Activated naive CD4-positive, alpha-beta T cell treated with anti-CD3 and anti-CD28 coated beads, Interleukin-2, amount 50 U/mL, for 24 hours (primary cell): ENCODE measurements at regions not wholly inside any gene's neighbourhood (a gene's known extent, or its start where the extent isn't known, plus 50 kb on each side); places are given as distances from the start of the nearest gene placed in this dataset.

Experiments
- H3K27ac Mint-ChIP-seq: one replicate; pipeline ENCODE4 v1.8.0; 2021; ENCODE audit warnings: mild to moderate bottlenecking, mixed read lengths
- H3K27me3 Mint-ChIP-seq: one replicate; pipeline ENCODE4 v1.8.0; 2021; ENCODE audit warnings: mixed read lengths
- H3K36me3 Mint-ChIP-seq: one replicate; pipeline ENCODE4 v1.8.0; 2021; ENCODE audit warnings: mixed read lengths
- H3K4me1 Mint-ChIP-seq: one replicate; pipeline ENCODE4 v1.8.0; 2021; ENCODE audit warnings: mixed read lengths
- H3K4me3 Mint-ChIP-seq: one replicate; pipeline ENCODE4 v1.8.0; 2021; ENCODE audit warnings: mild to moderate bottlenecking, mixed read lengths
- H3K9me3 Mint-ChIP-seq: one replicate; pipeline ENCODE4 v1.8.0; 2021; ENCODE audit warnings: mixed read lengths

DNA sequence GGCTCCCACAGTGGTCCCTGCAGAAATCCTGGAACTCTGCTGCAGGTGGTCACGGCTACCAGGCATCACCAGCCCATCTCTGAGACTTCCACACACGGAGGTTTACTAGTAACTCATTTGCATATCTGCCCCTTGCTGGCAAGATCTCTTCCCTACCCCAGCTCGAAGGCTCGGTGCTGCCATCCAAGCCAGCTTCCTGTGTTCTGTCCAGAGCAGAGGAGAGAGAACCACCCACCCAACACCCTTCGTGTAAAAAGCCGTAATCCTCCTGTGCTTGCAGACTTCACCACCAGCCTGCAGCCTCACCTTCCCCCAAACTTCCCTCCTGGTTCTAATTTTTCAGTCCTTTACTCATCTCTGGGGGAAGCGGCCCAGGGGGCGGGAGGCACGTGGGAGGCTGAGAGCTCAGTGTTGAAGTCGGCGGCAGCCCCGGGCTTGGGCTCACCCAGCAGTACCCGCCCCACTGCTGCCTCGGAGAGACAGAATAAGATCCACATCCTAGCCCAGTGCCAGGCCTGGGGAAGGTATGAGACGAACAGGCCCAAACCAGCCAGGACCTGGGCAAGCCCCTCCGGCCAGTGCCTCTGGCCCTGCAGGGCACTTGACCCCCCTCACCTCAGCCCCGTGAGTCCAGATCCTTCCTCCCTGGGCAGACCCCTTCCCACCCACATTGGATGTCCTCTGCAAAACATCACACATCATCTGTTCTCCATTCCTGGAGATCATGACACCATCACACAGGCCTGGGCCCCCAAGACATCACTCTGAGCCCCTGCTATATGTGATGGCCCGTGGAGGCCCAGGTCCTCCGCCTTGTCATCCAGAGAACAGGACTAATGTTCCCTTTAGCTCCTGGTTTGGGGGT, 145.8 kb upstream of the ID2 start:
- Mint-ChIP-seq H3K27ac (peak overlapping the region; percentile 44), H3K27me3 (no peaks in the 10 kb centered on the region), H3K36me3 (peaks cover 4% of the 10 kb centered on the region), H3K4me3 (no peak overlapping the region), H3K9me3 (no peaks in the 10 kb centered on the region), H3K4me1 (peaks cover 16% of the 10 kb centered on the region)

DNA sequence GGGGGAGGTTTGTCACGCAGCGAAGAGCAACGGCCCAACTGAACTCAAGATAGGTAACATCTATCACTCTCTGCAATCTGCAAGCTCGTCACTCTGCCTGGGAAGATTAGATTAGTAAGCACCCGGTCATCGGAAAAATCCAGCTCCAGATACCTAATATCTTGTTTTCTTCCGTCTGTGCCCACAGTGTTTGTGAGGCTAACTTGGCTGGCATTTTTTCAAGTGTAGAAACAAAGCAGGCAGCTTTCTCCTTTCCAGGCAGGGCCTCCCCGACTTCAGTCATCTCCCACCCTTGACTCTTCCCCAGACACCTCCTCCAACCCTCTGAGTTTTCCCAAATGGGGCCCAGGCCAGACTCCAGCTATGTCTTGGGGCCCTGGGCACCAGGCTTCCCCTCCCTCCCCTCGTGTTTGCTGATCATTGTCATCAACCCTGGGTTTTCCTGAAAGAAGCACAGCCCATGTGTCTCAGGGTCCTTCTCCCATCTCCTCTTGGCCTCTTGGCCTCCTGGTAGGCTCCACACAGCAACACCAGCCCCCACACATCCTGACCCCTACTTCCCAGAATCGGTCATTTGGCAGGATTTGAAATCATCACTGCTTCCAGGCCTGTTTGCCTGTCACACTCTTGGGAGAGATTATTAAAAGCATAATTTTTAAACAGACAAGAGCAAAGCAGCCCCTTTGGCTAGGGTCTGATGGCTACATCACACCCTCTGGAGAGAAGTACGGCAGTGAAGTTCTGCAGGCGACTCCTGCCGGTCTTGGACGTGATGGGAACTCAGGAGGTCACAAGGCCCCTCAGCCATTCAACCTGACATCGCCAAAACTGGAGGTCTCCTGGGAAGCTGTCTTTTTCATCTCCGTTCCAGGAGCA, 144.9 kb upstream of the ID2 start:
- H3K9me3 Mint-ChIP-seq: no peaks in the 10 kb centered on the region
- H3K27ac Mint-ChIP-seq: peak overlapping the region; percentile 53
- no peaks in the 10 kb centered on the region for H3K27me3 Mint-ChIP-seq
- H3K4me1 Mint-ChIP-seq: peaks cover 21% of the 10 kb centered on the region
- no peak overlapping the region for H3K4me3 Mint-ChIP-seq
- H3K36me3 Mint-ChIP-seq: peaks cover 2% of the 10 kb centered on the region

- Mint-ChIP-seq H3K27ac (no peak overlapping the region), H3K4me1 (peaks cover 27% of the 10 kb centered on the region), H3K4me3 (no peak overlapping the region), H3K27me3 (no peaks in the 10 kb centered on the region), H3K36me3 (peaks cover 2% of the 10 kb centered on the region), H3K9me3 (no peaks in the 10 kb centered on the region)
Observed at GRCh38 chr2:8537562-8538155, 144.2 kb upstream of the ID2 start.

DNA sequence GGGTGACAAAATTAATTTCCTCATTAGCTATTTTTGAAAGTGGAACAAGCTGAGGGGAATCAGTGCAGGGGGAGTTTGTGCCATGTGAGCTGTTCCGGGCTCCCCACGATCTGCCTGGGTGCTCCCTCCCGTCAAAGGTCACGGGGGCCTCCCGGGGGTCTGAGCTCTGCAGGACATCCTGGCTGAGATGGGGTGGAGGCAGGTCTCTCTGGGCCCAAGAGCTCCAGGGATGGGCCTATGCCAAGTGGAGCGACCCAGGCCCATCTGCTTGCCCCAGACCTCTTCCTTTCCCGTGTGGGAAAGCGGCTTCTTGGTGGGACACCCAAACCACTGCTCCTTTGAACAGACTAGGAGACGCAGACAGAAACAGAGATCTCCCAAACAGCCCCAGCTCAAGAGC, 143.3 kb upstream of the ID2 start:
- Mint-ChIP-seq H3K27ac (peak overlapping the region; percentile 6), H3K4me3 (no peak overlapping the region), H3K27me3 (no peaks in the 10 kb centered on the region), H3K9me3 (no peaks in the 10 kb centered on the region), H3K36me3 (peaks cover 1% of the 10 kb centered on the region), H3K4me1 (peaks cover 34% of the 10 kb centered on the region)

DNA sequence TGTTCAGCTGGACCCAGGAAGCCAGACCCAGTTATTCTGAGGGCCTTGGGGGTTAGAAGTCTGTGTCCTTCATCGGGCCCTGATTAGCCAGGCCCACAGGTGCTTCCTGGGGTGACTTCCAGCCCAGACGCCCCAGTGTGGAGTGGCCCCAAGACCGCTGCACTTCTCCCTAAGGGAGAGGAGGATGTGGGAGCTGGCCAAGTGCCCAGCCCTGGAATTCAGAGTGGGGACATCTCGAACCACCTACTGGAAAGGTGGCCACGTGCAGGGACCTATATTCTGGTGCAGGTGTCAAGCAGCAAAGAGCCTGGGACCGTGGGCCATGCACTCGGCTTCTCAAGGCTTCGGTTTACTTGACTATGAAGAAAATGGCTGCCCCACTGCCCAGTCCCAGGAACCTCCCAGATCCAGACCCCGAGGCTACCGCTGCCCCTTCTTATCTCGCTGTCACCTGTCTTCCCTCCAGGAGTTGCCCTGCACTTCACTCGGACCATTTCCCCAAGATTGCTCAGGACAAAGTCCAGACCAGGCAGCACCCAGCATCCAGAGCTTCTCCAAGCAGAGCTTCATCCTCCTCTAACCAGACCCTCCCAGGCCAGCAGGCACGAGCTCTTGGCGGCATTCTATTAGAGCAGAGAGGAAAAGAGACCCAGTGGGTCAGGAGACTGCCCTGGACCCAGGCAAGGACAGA, 142.8 kb upstream of the ID2 start:
- Mint-ChIP-seq H3K27me3 (no peaks in the 10 kb centered on the region), H3K9me3 (no peaks in the 10 kb centered on the region), H3K36me3 (no peaks in the 10 kb centered on the region), H3K27ac (peak overlapping the region; percentile 62), H3K4me1 (peaks cover 40% of the 10 kb centered on the region), H3K4me3 (no peak overlapping the region)

GRCh38 chr2:8539743-8540551, 141.9 kb upstream of the ID2 start:
- no peaks in the 10 kb centered on the region for H3K36me3 Mint-ChIP-seq
- H3K9me3 Mint-ChIP-seq: no peaks in the 10 kb centered on the region
- H3K27ac Mint-ChIP-seq: peak overlapping the region; percentile 41
- no peaks in the 10 kb centered on the region for H3K27me3 Mint-ChIP-seq
- H3K4me3 Mint-ChIP-seq: no peak overlapping the region
- H3K4me1 Mint-ChIP-seq: peaks cover 49% of the 10 kb centered on the region

DNA sequence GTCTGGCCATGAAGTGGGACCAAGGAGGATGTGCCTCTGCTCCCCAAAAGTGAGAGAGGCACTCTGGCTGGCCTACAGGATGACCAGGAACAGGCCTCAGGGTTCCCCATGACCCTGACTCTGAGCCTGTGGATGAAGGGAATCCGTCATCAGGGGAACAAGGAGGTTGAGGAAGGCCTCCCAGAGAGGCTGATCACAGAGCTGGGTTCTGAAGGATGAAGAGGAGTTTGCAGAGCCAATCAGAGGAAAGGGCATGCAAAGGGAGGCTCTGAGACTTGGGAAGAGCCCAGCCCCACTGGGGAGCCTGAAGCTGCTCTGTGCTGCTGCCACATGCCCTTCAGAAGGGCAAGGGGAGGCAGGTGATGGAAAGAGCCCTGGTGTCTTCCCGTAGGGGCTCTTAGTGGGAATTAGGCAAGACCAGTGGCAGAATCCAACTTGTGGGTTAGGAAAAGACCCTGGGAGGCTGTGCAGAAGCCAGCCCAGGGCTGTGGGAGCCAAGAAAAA, 141.3 kb upstream of the ID2 start:
- H3K27ac Mint-ChIP-seq: peak overlapping the region; percentile 51
- no peak overlapping the region for H3K4me3 Mint-ChIP-seq
- no peaks in the 10 kb centered on the region for H3K27me3 Mint-ChIP-seq
- no peaks in the 10 kb centered on the region for H3K9me3 Mint-ChIP-seq
- peaks cover 55% of the 10 kb centered on the region for H3K4me1 Mint-ChIP-seq
- no peaks in the 10 kb centered on the region for H3K36me3 Mint-ChIP-seq

DNA sequence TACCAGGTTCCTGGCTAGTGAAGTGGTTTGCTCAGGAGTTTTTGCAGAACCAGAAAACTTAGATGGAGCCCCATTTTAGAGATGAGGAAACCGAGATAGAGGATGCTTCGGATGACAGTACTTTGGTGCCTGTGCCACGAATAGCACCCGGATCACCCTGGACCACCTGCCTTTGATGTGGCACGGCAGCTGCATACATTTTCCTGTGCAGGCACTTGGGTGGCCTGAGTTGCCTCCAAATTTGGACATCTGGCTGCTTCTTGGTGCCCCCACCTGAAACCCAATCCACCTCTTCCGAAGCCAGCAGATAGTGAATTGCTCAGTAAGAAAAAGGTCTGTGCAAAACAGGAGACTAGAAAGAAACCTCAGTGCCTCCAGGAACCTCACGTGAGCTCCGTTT, 140.6 kb upstream of the ID2 start:
- Mint-ChIP-seq H3K4me1 (peaks cover 53% of the 10 kb centered on the region), H3K4me3 (no peak overlapping the region), H3K27me3 (no peaks in the 10 kb centered on the region), H3K9me3 (no peaks in the 10 kb centered on the region), H3K27ac (peak overlapping the region; percentile 51), H3K36me3 (no peaks in the 10 kb centered on the region)

- Mint-ChIP-seq H3K27ac (no peak overlapping the region), H3K4me1 (peaks cover 57% of the 10 kb centered on the region), H3K27me3 (no peaks in the 10 kb centered on the region), H3K9me3 (no peaks in the 10 kb centered on the region), H3K36me3 (no peaks in the 10 kb centered on the region), H3K4me3 (no peak overlapping the region)
Observed at GRCh38 chr2:8541636-8542035, 140.2 kb upstream of the ID2 start.

GRCh38 chr2:8542381-8543059, 139.3 kb upstream of the ID2 start:
- peak overlapping the region; percentile 95 for H3K27ac Mint-ChIP-seq
- peaks cover 66% of the 10 kb centered on the region for H3K4me1 Mint-ChIP-seq
- no peaks in the 10 kb centered on the region for H3K36me3 Mint-ChIP-seq

DNA sequence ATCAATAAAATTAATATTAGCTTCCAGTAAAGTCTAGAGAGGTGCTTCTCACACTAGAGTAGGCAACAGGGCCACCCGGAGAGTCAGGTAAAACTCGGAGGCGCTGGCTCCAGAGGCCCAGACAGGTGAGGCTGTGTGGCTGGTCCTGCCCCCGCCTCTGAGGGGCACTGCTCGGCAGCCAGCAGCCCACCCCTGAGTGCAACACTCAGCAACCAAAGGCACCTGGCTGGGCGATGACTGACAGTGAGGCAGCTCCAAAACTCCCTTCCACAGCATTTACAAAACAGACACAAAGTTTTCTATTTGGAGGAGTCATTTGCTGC, 138.8 kb upstream of the ID2 start:
- H3K9me3 Mint-ChIP-seq: no peaks in the 10 kb centered on the region

More at GRCh38 chr2:8542381-8543059, 139.3 kb upstream of the ID2 start:
- Mint-ChIP-seq H3K27me3 (no peaks in the 10 kb centered on the region), H3K4me3 (peak overlapping the region; percentile 7), H3K9me3 (no peaks in the 10 kb centered on the region)

DNA sequence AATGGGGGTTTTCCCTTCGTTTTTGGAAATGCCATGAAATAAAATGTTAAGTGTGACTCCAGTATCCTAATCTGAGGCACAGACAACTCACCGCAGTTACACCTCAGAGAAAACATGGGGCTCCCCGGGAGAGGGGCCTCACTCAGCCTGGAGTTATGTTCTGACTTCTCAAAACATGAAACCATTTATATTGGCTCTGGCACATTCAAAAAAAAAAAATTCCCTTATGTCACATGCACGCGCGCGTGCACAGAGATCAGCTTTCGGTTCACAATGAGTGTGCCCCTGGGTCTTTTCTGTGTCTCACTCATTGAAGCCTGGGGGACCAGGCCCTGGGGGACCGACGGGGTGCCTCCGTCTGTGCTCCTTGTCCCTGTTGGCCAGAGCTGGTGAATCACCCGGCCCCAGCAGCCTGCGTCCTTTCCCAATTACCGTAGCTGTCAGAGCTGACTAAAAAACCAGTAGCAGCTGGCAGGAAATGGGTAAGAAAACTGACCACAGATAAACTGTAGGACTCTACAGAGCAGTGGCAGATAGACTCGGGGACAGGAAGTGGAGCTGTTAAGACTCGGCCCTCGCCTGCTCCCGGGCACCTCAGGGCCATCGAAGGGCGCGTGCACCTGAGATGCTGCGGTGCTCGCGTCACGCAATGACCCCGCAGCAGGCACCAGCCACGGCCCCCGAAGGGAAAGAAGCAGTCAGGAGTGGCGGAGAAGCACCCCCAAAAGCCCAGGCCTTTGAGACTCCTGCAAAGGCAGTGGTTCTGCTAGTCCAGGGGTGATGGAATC, 138.3 kb upstream of the ID2 start:
- Mint-ChIP-seq H3K4me1 (peaks cover 69% of the 10 kb centered on the region), H3K36me3 (no peaks in the 10 kb centered on the region), H3K27ac (peak overlapping the region; percentile 95), H3K9me3 (no peaks in the 10 kb centered on the region), H3K4me3 (peak overlapping the region; percentile 42), H3K27me3 (no peaks in the 10 kb centered on the region)

More for the DNA sequence above, 138.8 kb upstream of the ID2 start:
- H3K27me3 Mint-ChIP-seq: no peaks in the 10 kb centered on the region
- H3K4me3 Mint-ChIP-seq: peak overlapping the region; percentile 7
- H3K36me3 Mint-ChIP-seq: no peaks in the 10 kb centered on the region
- H3K27ac Mint-ChIP-seq: peak overlapping the region; percentile 95
- peaks cover 71% of the 10 kb centered on the region for H3K4me1 Mint-ChIP-seq

GRCh38 chr2:8544171-8544785, 137.6 kb upstream of the ID2 start:
- Mint-ChIP-seq H3K4me3 (no peak overlapping the region), H3K27me3 (no peaks in the 10 kb centered on the region), H3K36me3 (no peaks in the 10 kb centered on the region), H3K4me1 (peaks cover 69% of the 10 kb centered on the region), H3K27ac (peak overlapping the region; percentile 93), H3K9me3 (no peaks in the 10 kb centered on the region)
